IPS-20b (cell line): ENCODE measurements at regions not wholly inside any gene's neighbourhood (a gene's known extent, or its start where the extent isn't known, plus 50 kb on each side); places are given as distances from the start of the nearest gene placed in this dataset.

ENCODE experiments used
- H3K27ac ChIP-seq: one replicate; pipeline ENCODE4 v1.5.1; 2013; ENCODE audit warnings: low read length
- H3K27me3 ChIP-seq: 2 replicates; pipeline ENCODE4 v1.6.1; 2013; ENCODE audit warnings: mild to moderate bottlenecking, low read length, inconsistent platforms; ENCODE audit not compliant: insufficient read depth
- H3K36me3 ChIP-seq: 2 replicates; pipeline ENCODE4 v1.6.1; 2013; ENCODE audit warnings: low read depth, mild to moderate bottlenecking, inconsistent platforms, low read length, moderate library complexity; ENCODE audit not compliant: insufficient read depth
- H3K4me1 ChIP-seq: 2 replicates; pipeline ENCODE4 v1.6.1; 2013; ENCODE audit warnings: mild to moderate bottlenecking, control low read depth, inconsistent platforms, low read length, moderate library complexity; ENCODE audit not compliant: insufficient read depth
- H3K4me3 ChIP-seq: 2 replicates; pipeline ENCODE4 v1.5.1; 2013; ENCODE audit warnings: mild to moderate bottlenecking, low read length, inconsistent platforms
- H3K9ac ChIP-seq: 2 replicates; pipeline ENCODE4 v1.6.1; 2013; ENCODE audit warnings: low read depth, mild to moderate bottlenecking, inconsistent platforms, low read length, moderate library complexity
- H3K9me3 ChIP-seq: 2 replicates; pipeline ENCODE4 v1.6.1; 2013; ENCODE audit warnings: mild to moderate bottlenecking, low read depth, low read length, inconsistent platforms; ENCODE audit not compliant: insufficient read depth

- Histone ChIP-seq H3K4me1 (no peaks in the 10 kb centered on the region; the same call in 1 of the 2 replicates), H3K27me3 (no peaks in the 10 kb centered on the region), H3K9me3 (no peaks in the 10 kb centered on the region), H3K9ac (no peak overlapping the region), H3K4me3 (no peak overlapping the region), H3K27ac (no peak overlapping the region), H3K36me3 (no peaks in the 10 kb centered on the region)
These were observed 141.9 kb upstream of the C14orf180 start for GRCh38 chr14:104437703-104438102.

GRCh38 chr14:104438166-104438887, 141.2 kb upstream of the C14orf180 start:
- no peak overlapping the region for H3K27ac ChIP-seq
- no peaks in the 10 kb centered on the region for H3K27me3 ChIP-seq

GRCh38 chr14:104439625-104440024, 139.9 kb upstream of the C14orf180 start:
- no peak overlapping the region for H3K27ac ChIP-seq
- H3K9me3 ChIP-seq = no peaks in the 10 kb centered on the region
- no peaks in the 10 kb centered on the region for H3K27me3 ChIP-seq
- no peak overlapping the region for H3K9ac ChIP-seq
- H3K4me1 ChIP-seq = no peaks in the 10 kb centered on the region; the same call in 1 of the 2 replicates
- no peaks in the 10 kb centered on the region for H3K36me3 ChIP-seq
- H3K4me3 ChIP-seq = no peak overlapping the region

More at GRCh38 chr14:104438166-104438887, 141.2 kb upstream of the C14orf180 start:
- Histone ChIP-seq H3K9me3 (no peaks in the 10 kb centered on the region), H3K4me3 (no peak overlapping the region), H3K4me1 (no peaks in the 10 kb centered on the region; the same call in 1 of the 2 replicates), H3K36me3 (no peaks in the 10 kb centered on the region), H3K9ac (no peak overlapping the region)

GRCh38 chr14:104440297-104440956, 139.1 kb upstream of the C14orf180 start:
- H3K4me3 ChIP-seq = no peak overlapping the region
- H3K27ac ChIP-seq = no peak overlapping the region
- no peaks in the 10 kb centered on the region for H3K27me3 ChIP-seq
- H3K4me1 ChIP-seq = no peaks in the 10 kb centered on the region; the same call in 1 of the 2 replicates
- H3K36me3 ChIP-seq = no peaks in the 10 kb centered on the region
- H3K9ac ChIP-seq = no peak overlapping the region
- no peaks in the 10 kb centered on the region for H3K9me3 ChIP-seq

- Histone ChIP-seq H3K27me3 (no peaks in the 10 kb centered on the region), H3K27ac (no peak overlapping the region), H3K4me1 (no peaks in the 10 kb centered on the region; the same call in 1 of the 2 replicates), H3K9ac (no peak overlapping the region), H3K36me3 (no peaks in the 10 kb centered on the region), H3K9me3 (no peaks in the 10 kb centered on the region), H3K4me3 (no peak overlapping the region)
These were observed 138.1 kb upstream of the C14orf180 start for GRCh38 chr14:104441275-104442106.

GRCh38 chr14:104442107-104442551, 137.4 kb upstream of the C14orf180 start:
- Histone ChIP-seq H3K4me1 (no peaks in the 10 kb centered on the region), H3K27ac (no peak overlapping the region), H3K9me3 (no peaks in the 10 kb centered on the region), H3K9ac (no peak overlapping the region), H3K4me3 (no peak overlapping the region), H3K27me3 (no peaks in the 10 kb centered on the region), H3K36me3 (no peaks in the 10 kb centered on the region)

GRCh38 chr14:104442631-104443390, 136.8 kb upstream of the C14orf180 start:
- H3K27ac ChIP-seq = no peak overlapping the region
- no peaks in the 10 kb centered on the region for H3K36me3 ChIP-seq
- H3K4me3 ChIP-seq = no peak overlapping the region
- H3K9me3 ChIP-seq = no peaks in the 10 kb centered on the region
- no peak overlapping the region for H3K9ac ChIP-seq
- no peaks in the 10 kb centered on the region for H3K27me3 ChIP-seq
- no peaks in the 10 kb centered on the region for H3K4me1 ChIP-seq

- Histone ChIP-seq H3K36me3 (no peaks in the 10 kb centered on the region), H3K4me3 (no peak overlapping the region), H3K9ac (no peak overlapping the region), H3K27me3 (no peaks in the 10 kb centered on the region), H3K27ac (no peak overlapping the region), H3K9me3 (peaks cover 4% of the 10 kb centered on the region), H3K4me1 (no peaks in the 10 kb centered on the region)
These were observed 136.0 kb upstream of the C14orf180 start for GRCh38 chr14:104443391-104444158.

GRCh38 chr14:104444159-104445030, 135.2 kb upstream of the C14orf180 start:
- H3K4me3 ChIP-seq = no peak overlapping the region
- H3K27me3 ChIP-seq = no peaks in the 10 kb centered on the region
- no peaks in the 10 kb centered on the region for H3K4me1 ChIP-seq
- H3K27ac ChIP-seq = no peak overlapping the region
- no peak overlapping the region for H3K9ac ChIP-seq
- peaks cover 10% of the 10 kb centered on the region for H3K9me3 ChIP-seq
- H3K36me3 ChIP-seq = no peaks in the 10 kb centered on the region

- peaks cover 10% of the 10 kb centered on the region for H3K9me3 ChIP-seq
- H3K27me3 ChIP-seq = no peaks in the 10 kb centered on the region
- no peak overlapping the region for H3K4me3 ChIP-seq
- no peak overlapping the region for H3K27ac ChIP-seq
- H3K9ac ChIP-seq = no peak overlapping the region
- H3K4me1 ChIP-seq = no peaks in the 10 kb centered on the region
- H3K36me3 ChIP-seq = no peaks in the 10 kb centered on the region
These were observed 134.5 kb upstream of the C14orf180 start for GRCh38 chr14:104445086-104445485.
